NB4 (cell line): ENCODE measurements at regions not wholly inside any gene's neighbourhood (a gene's known extent, or its start where the extent isn't known, plus 50 kb on each side); places are given as distances from the start of the nearest gene placed in this dataset.

Source experiments
- DNase-seq: peaks from one replicate; pipeline ENCODE4 v3.0.0; 2010; ENCODE audit warnings: low read depth
- H3K4me3 ChIP-seq: one replicate; pipeline ENCODE4 v1.5.1; 2011; ENCODE audit warnings: mild to moderate bottlenecking, low read depth, low read length, moderate library complexity
- CTCF ChIP-seq: IDR thresholded peaks from one replicate; pipeline ENCODE4 v1.5.1; 2012; ENCODE audit warnings: low read depth, low read length
- MAX ChIP-seq: IDR thresholded peaks from 2 replicates; pipeline ENCODE4 v1.6.1; 2011; ENCODE audit warnings: low read depth, low read length
- MYC ChIP-seq: IDR thresholded peaks from 2 replicates; pipeline ENCODE4 v1.6.1; 2011; ENCODE audit warnings: low read depth, low read length
- POLR2A ChIP-seq: IDR thresholded peaks from 2 replicates; pipeline ENCODE4 v1.6.1; 2011; ENCODE audit warnings: mild to moderate bottlenecking; ENCODE audit not compliant: insufficient read length; ENCODE audit errors: extremely low read depth

- DNase-seq, result no peak
- TF ChIP-seq MAX (no peak), MYC (no peak), POLR2A (no peak), CTCF (no peak)
- H3K4me3 ChIP-seq, result no peak overlapping the region
Observed at GRCh38 chr21:41016472-41016871, 151.5 kb upstream of the BACE2 start.

- no peak overlapping the region for H3K4me3 ChIP-seq
- no peak for DNase-seq
- TF ChIP-seq MAX, result no peak
- no peak for TF ChIP-seq POLR2A
- TF ChIP-seq MYC, result no peak
- TF ChIP-seq CTCF, result no peak
Observed at GRCh38 chr21:41018431-41018830, 149.5 kb upstream of the BACE2 start.

GRCh38 chr21:41023936-41024335 lies 144.0 kb upstream of the BACE2 start:
- no peak for DNase-seq
- TF ChIP-seq MYC, result no peak
- no peak for TF ChIP-seq CTCF
- no peak for TF ChIP-seq POLR2A
- no peak for TF ChIP-seq MAX
- no peak overlapping the region for H3K4me3 ChIP-seq

GRCh38 chr21:41024341-41024740 lies 143.6 kb upstream of the BACE2 start:
- TF ChIP-seq POLR2A (no peak), MYC (no peak), CTCF (no peak), MAX (no peak)
- H3K4me3 ChIP-seq, result no peak overlapping the region
- no peak for DNase-seq

GRCh38 chr21:41024746-41025254 lies 143.2 kb upstream of the BACE2 start:
- TF ChIP-seq POLR2A (no peak), MYC (no peak), CTCF (no peak), MAX (no peak)
- no peak for DNase-seq
- no peak overlapping the region for H3K4me3 ChIP-seq

GRCh38 chr21:41029571-41029970 lies 138.4 kb upstream of the BACE2 start:
- no peak for DNase-seq
- no peak overlapping the region for H3K4me3 ChIP-seq
- TF ChIP-seq POLR2A (no peak), MAX (no peak), CTCF (no peak), MYC (no peak)
